NCI-H1930 (cell line): ENCODE measurements at regions not wholly inside any gene's neighbourhood (a gene's known extent, or its start where the extent isn't known, plus 50 kb on each side); places are given as distances from the start of the nearest gene placed in this dataset.
"Not testable (repeated sequence)": the region's sequence is repeated elsewhere in the genome, so short reads cannot be mapped to it uniquely, and the experiment has no call there.

Experiments used
- DNase-seq, 2 experiments: peaks; one replicate each; lab custom pipeline; 2025; lab: John Stamatoyannopoulos, UW

GRCh38 chr7:83738291-83738835, 89.4 kb upstream of the SEMA3E start:
- peak; percentile 83 to 89 for DNase-seq

- DNase-seq: no peak
Measured at GRCh38 chr7:83732305-83732704, 83.4 kb upstream of the SEMA3E start.

DNA sequence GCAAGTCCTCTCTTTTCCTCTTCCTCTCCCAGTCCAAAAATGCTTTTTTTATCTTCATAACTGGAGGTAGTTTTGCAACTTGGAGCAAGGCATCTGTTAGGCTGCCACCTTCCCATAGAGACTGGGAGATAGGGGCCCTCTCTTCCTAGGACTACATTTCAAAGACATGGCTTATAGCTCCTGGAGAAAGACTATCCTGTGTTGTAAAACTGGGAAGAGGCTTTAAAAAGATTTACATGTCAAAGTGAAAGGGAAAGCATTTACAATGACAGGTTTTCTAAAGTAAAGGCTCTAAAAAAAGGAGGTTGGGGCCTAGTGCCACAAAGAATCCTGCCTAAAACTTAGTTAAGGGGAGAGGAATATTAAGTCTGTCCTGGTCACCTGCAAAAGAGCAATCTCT, 82.2 kb upstream of the SEMA3E start:
- DNase-seq: no peak

DNA sequence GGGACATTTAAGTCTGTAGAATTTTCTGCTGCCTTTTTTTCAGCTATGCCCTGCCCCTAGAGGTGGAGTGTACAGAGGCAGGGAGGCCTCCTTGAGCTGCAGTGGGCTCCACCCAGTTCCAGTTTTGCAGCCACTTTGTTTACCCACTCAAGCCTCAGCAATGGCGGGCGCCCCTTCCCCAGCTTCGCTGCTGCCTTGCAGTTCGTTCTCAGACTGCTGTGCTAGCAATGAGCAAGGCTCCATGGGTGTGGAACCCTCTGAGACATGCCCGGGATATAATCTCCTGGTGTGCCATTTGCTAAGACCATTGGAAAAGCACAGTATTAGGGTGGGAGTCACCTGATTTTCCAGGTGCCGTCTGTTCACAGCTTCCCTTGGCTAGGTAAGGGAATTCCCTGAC, 68.0 kb upstream of the SEMA3E start:
- DNase-seq: not testable (repeated sequence)

GRCh38 chr7:83708531-83708930, 59.6 kb upstream of the SEMA3E start:
- DNase-seq: no peak

- no peak for DNase-seq
Measured at GRCh38 chr7:83704564-83704963, 55.6 kb upstream of the SEMA3E start.

- no peak for DNase-seq
Measured at GRCh38 chr7:83702446-83702845, 53.5 kb upstream of the SEMA3E start.

DNA sequence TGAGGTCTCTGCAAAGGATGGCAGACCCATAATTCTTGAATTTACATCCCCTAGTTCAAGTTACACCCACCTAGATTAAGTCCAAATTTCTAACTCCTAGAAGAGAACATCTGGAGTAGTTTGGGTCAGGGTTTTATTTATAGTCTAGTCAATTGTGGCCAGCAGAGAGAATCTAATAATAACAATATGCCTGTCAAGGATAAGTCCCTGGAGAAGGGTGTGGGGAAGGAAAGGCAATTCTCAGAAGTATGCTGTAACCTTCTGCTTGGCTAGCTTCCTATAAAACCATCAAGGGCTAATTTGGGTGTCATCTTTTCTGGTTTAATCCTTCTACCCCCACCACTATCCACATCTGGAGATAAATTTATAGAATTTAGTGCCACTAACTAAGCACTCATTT, 52.8 kb upstream of the SEMA3E start:
- no peak for DNase-seq
